GM10266 (cell line): ENCODE measurements at regions not wholly inside any gene's neighbourhood (a gene's known extent, or its start where the extent isn't known, plus 50 kb on each side); places are given as distances from the start of the nearest gene placed in this dataset.

Source experiments
- DNase-seq: peaks from one replicate; pipeline ENCODE4 v3.0.0; 2012; ENCODE audit errors: extremely low spot score
- CTCF ChIP-seq: IDR thresholded peaks from 2 replicates; pipeline ENCODE4 v1.5.1; 2012; ENCODE audit warnings: mild to moderate bottlenecking, low read depth; ENCODE audit not compliant: control insufficient read depth, insufficient read depth; ENCODE audit errors: missing control alignments

DNA sequence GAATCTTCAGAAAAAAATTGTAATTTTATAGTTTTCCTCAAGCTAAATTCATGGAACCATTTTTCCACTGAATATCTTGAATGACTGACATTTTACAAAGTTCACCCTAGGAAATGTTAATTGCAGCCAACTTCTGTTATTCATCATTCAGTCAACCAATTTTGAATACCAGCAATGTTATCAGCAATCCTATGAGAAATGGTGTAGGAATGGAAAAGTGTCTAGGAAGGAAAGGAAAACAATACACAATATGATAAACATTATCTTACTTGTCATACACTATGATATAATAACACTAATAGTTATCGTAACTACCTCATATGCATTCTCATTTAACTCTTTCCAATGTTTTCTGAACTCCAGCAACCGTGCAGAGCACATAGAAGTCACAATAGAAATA lies 790.5 kb upstream of the LRRC4C start:
- no peak for TF ChIP-seq CTCF
- no peak for DNase-seq

DNA sequence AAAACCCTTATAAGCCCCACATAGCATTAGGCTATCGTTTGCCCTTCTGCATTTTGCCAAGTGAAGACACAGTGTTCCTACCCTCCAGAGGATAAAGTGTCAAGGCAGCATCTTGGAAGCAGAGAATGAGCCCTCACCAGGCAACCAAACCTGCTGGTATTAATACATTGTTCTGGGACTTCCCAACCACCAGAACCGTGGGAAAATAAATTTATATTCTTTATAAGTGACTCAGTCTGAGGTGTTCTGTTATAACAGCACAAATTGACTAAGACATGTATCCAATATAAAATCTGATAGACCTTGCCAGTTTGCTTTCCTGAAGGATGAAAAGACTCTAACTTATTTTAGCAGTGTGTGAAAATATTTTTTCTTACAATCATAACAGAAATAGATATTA lies 792.5 kb upstream of the LRRC4C start:
- no peak for DNase-seq
- no peak for TF ChIP-seq CTCF

DNA sequence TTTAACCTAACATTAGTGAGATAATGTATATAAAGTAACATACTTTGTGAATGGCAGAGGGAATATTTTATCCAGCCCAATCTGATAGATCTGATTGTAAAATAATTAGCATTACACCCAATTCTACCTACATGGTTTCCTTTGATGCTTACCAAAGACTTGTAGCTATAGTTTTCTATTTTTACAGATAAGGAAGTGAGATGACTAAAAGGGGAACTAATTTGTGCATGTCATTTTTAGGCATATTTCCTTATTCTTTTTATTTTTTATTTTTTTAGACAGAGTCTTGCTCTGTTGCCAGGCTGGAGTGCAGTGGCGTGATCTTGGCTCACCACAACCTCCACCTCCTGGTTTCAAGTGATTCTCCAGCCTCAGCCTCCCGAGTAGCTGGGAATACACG lies 793.7 kb upstream of the LRRC4C start:
- TF ChIP-seq CTCF, result no peak
- DNase-seq, result no peak

DNA sequence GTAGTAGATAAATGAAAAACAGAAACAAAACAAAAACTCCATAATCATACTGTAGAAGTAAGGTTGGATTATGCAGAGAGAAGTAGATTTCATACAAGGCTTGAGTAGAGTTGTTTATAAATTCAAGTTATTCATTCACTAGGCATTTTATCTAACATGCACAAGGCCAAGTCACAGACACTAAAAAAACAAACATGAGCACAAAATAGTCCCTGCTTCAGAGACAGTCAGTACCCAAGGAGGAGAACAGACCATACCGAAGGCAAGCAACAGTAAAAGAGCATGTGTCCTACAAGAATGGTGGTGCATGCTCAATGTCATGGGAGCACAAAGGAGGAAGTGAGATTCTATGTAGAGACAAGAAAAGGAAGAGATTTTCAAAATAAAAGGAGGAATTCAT lies 796.5 kb upstream of the LRRC4C start:
- TF ChIP-seq CTCF, result no peak
- no peak for DNase-seq

DNA sequence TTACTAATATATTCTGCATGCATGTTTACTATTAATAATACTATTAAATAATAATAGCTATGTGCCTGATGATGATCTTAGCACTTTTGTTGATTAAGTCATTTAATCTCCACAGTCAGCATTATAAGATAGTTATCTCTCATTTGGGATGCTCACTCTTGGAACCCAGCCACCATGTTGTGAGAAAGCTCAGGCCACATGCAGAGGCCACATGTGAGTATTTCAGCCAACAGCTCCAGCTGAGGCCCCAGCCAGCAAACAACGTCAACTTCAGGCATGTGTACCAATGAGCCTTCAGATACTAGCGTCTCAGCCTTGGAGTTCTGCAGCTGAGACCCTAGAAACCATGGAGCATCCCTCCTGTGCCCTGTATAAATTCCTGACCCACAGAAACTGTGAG lies 798.1 kb upstream of the LRRC4C start:
- DNase-seq, result no peak
- no peak for TF ChIP-seq CTCF

DNA sequence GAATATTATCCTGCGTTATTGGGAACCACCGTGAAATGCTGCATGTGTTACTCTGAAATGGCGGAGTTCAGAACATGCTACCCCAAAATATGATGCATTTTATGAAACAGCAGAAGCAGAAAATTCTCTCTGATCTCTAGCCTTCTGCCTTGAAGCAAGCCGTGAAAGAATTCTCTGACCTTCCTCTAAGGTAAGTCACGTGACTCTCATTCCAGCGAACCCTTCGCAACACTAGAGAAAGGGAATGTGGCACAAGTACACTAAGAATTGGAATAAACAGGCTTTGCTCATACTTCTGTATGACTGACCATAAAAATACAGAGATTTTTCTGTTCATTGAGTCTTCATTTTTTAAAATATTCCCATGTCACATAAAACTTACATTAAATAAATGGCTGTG lies 805.6 kb upstream of the LRRC4C start:
- no peak for TF ChIP-seq CTCF
- DNase-seq, result no peak

DNA sequence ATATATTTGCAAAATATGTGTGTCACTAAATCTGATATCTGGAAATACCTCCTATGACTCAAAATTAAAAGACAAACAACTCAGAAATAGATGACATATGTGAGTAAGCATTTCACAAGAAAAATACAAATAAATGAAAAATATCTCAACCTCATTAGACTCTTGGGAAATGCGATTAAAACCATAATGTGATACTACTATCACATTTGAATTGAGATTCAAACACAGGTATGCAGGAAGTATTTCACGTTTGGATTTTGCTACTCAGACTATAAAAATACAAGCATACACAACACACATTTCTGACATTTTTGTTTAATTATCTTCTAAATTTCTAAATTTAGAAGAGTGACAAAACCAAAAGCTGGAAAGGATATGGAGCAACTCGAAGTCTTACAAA lies 811.9 kb upstream of the LRRC4C start:
- DNase-seq, result no peak
- no peak for TF ChIP-seq CTCF
